ENCODE measurements at regions not wholly inside any gene's neighbourhood (a gene's known extent, or its start where the extent isn't known, plus 50 kb on each side); places are given as distances from the start of the nearest gene placed in this dataset.

DNA sequence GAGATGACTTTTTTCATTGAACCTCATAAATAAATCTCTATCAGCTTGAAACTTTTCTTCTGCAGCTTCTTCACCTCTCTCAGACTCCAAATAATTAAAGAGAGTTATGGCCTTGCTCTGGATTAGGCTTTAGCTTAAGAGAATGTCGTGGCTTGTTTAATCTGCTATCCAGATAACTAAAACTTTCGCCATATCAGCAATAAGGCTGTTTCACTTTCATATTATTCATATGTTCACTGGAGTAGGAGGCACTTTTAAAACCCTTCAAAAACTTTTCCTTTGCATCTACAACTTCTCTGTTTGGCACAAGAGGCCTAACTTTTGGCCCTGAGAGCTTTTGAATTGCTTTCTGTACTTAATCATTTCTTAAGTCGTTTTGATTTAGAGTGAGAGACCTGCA is 386.9 kb upstream of the FAM174A start:
- Mint-ChIP-seq H3K4me1 (ENCODE audit: low read depth, unreplicated experiment) (no peaks in the 10 kb centered on the region), H3K27ac (ENCODE audit: unreplicated experiment) (no peak overlapping the region), H3K27me3 (ENCODE audit: unreplicated experiment) (no peaks in the 10 kb centered on the region), H3K36me3 (ENCODE audit: insufficient read depth, unreplicated experiment) (no peaks in the 10 kb centered on the region), H3K9me3 (ENCODE audit: low read depth, unreplicated experiment) (no peaks in the 10 kb centered on the region), H3K4me3 (ENCODE audit: low read depth, unreplicated experiment) (no peak overlapping the region)
- DNase-seq: no peak
- TF ChIP-seq, protein P1, sequence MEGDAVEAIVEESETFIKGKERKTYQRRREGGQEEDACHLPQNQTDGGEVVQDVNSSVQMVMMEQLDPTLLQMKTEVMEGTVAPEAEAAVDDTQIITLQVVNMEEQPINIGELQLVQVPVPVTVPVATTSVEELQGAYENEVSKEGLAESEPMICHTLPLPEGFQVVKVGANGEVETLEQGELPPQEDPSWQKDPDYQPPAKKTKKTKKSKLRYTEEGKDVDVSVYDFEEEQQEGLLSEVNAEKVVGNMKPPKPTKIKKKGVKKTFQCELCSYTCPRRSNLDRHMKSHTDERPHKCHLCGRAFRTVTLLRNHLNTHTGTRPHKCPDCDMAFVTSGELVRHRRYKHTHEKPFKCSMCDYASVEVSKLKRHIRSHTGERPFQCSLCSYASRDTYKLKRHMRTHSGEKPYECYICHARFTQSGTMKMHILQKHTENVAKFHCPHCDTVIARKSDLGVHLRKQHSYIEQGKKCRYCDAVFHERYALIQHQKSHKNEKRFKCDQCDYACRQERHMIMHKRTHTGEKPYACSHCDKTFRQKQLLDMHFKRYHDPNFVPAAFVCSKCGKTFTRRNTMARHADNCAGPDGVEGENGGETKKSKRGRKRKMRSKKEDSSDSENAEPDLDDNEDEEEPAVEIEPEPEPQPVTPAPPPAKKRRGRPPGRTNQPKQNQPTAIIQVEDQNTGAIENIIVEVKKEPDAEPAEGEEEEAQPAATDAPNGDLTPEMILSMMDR (IDR thresholded peaks at IDR 0.05; ENCODE audit: unreplicated experiment): no peak
- BruUV-seq (replicated peaks): no TSS peak
- CTCF ChIA-PET: no interaction called here
- intact Hi-C loops (cut with micrococcal nuclease; ENCODE audit: unreplicated experiment): loop anchor here (10.0 kb wide), 1 partner anchor 57 kb away; no protein-coding TSS in a partner anchor

DNA sequence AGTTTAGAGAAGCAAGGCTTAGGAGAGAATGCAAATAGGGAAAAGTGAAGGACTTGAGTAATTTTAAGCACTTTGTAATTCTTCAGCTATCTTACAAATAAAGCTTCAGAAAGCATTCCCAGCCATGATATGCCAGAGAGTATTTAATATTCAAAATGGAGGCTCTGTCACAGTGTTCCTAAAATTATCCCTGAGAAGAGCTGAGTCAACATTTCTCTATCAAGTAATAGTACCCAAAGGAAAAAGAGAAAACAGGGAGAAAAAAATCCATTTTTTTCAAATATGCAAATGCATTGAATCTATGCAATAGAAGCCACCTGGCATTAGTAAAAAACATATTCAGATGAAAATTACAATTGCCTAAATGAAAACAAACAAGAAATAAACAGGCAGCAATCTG is 392.6 kb upstream of the FAM174A start:
- TF ChIP-seq, protein P1 (IDR thresholded peaks at IDR 0.05; ENCODE audit: unreplicated experiment): no peak
- Mint-ChIP-seq H3K9me3 (ENCODE audit: low read depth, unreplicated experiment) (no peaks in the 10 kb centered on the region), H3K27me3 (ENCODE audit: unreplicated experiment) (no peaks in the 10 kb centered on the region), H3K4me3 (ENCODE audit: low read depth, unreplicated experiment) (no peak overlapping the region), H3K4me1 (ENCODE audit: low read depth, unreplicated experiment) (no peaks in the 10 kb centered on the region), H3K36me3 (ENCODE audit: insufficient read depth, unreplicated experiment) (no peaks in the 10 kb centered on the region), H3K27ac (ENCODE audit: unreplicated experiment) (no peak overlapping the region)
- DNase-seq: no peak
- CTCF ChIA-PET: no interaction called here
- intact Hi-C loops (cut with micrococcal nuclease; ENCODE audit: unreplicated experiment): loop anchor here (10.0 kb wide), 1 partner anchor 62 kb away; no protein-coding TSS in a partner anchor
- BruUV-seq (replicated peaks): no TSS peak

DNA sequence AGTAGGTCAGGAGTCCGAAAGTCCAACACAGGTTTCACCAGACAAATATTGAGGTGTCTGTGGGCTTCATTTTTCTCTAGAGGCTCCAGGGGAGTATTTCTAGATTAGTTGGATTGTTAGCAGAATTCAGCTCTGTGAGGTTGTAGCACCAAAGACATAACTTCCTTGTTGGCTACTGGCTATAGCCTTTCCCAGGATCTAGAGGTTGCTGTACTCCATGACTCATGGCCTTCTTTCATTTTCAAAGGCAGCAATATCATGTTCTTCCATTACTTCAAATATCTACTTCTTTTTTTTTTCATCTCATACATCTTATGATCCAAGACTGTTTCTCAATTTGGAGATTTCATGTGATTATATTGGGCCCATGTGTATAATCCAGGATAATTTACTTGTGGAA is 404.0 kb upstream of the FAM174A start:
- Mint-ChIP-seq H3K27me3 (ENCODE audit: unreplicated experiment) (no peaks in the 10 kb centered on the region), H3K9me3 (ENCODE audit: low read depth, unreplicated experiment) (no peaks in the 10 kb centered on the region), H3K27ac (ENCODE audit: unreplicated experiment) (no peak overlapping the region), H3K4me3 (ENCODE audit: low read depth, unreplicated experiment) (no peak overlapping the region), H3K36me3 (ENCODE audit: insufficient read depth, unreplicated experiment) (no peaks in the 10 kb centered on the region), H3K4me1 (ENCODE audit: low read depth, unreplicated experiment) (no peaks in the 10 kb centered on the region)
- intact Hi-C loops (cut with micrococcal nuclease; ENCODE audit: unreplicated experiment): no loop called here
- TF ChIP-seq, protein P1 (IDR thresholded peaks at IDR 0.05; ENCODE audit: unreplicated experiment): no peak
- BruUV-seq (replicated peaks): no TSS peak
- no peak for DNase-seq
- CTCF ChIA-PET: interaction anchor here (0.6 to 0.7 kb wide), 3 partner anchors 44 to 880 kb away, joined by 4 to 6 read pairs (median 5); no protein-coding TSS in a partner anchor

DNA sequence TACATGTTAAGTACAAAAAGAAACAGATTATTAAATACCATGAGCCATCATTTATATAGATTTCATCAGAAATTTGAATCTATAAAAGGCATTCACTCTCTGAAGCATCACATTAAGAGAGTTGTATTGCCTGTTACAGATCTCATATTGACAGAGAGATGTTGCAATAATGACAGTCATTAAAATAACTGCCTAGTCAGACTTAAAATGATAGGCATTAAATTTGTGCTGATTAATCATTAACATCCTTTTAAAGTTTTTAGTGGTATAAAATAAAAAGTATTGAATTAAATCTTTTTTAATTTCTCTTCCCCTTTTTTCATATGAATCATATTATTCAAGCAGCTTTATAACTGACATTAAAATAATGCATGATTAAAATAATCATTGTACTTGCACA is 404.9 kb upstream of the FAM174A start:
- H3K4me3 Mint-ChIP-seq (ENCODE audit: low read depth, unreplicated experiment): no peak overlapping the region
- TF ChIP-seq, protein P1 (IDR thresholded peaks at IDR 0.05; ENCODE audit: unreplicated experiment): no peak
- H3K36me3 Mint-ChIP-seq (ENCODE audit: insufficient read depth, unreplicated experiment): no peaks in the 10 kb centered on the region
- H3K27me3 Mint-ChIP-seq (ENCODE audit: unreplicated experiment): no peaks in the 10 kb centered on the region
- H3K9me3 Mint-ChIP-seq (ENCODE audit: low read depth, unreplicated experiment): no peaks in the 10 kb centered on the region
- no peak overlapping the region for H3K27ac Mint-ChIP-seq (ENCODE audit: unreplicated experiment)
- BruUV-seq (replicated peaks): no TSS peak
- H3K4me1 Mint-ChIP-seq (ENCODE audit: low read depth, unreplicated experiment): no peaks in the 10 kb centered on the region
- CTCF ChIA-PET: no interaction called here
- DNase-seq: no peak
- intact Hi-C loops (cut with micrococcal nuclease; ENCODE audit: unreplicated experiment): no loop called here
